ENCODE measurements at regions not wholly inside any gene's neighbourhood (a gene's known extent, or its start where the extent isn't known, plus 50 kb on each side); places are given as distances from the start of the nearest gene placed in this dataset.

- no peak overlapping the region for H3K27ac ChIP-seq
- no peaks in the 10 kb centered on the region for H3K36me3 ChIP-seq
- no peaks in the 10 kb centered on the region for H3K27me3 ChIP-seq
- intact Hi-C loops (cut with DNase I): no loop called here
- no peaks in the 10 kb centered on the region for H3K4me1 ChIP-seq
- 64 to 87% methylated on average over 2 of the region's 2 CpGs for WGBS, 2 donors
- TF ChIP-seq CTCF (IDR thresholded peaks at IDR 0.05) (no peak), POLR2A (IDR thresholded peaks at IDR 0.05) (no peak)
- H3K4me3 ChIP-seq (replicated peaks in 1 of 3): no peak overlapping the region
- DNase-seq: no peak
- H3K9me3 ChIP-seq: no peaks in the 10 kb centered on the region
Observed at GRCh38 chr7:46156853-46157252, 235.8 kb upstream of the IGFBP3 start.

- H3K27ac ChIP-seq: no peak overlapping the region
- intact Hi-C loops (cut with DNase I): no loop called here
- no peak overlapping the region for H3K4me3 ChIP-seq (replicated peaks in 1 of 3)
- no peaks in the 10 kb centered on the region for H3K36me3 ChIP-seq
- no peaks in the 10 kb centered on the region for H3K9me3 ChIP-seq
- no peak for DNase-seq
- TF ChIP-seq POLR2A (IDR thresholded peaks at IDR 0.05) (no peak), CTCF (IDR thresholded peaks at IDR 0.05) (no peak)
- no peaks in the 10 kb centered on the region for H3K4me1 ChIP-seq
- WGBS, 2 donors: 89% methylated on average over 3 of the region's 3 CpGs
- H3K27me3 ChIP-seq: no peaks in the 10 kb centered on the region
Observed at GRCh38 chr7:46156086-46156485, 235.0 kb upstream of the IGFBP3 start.

GRCh38 chr7:46155367-46155766 lies 234.3 kb upstream of the IGFBP3 start:
- H3K27me3 ChIP-seq: no peaks in the 10 kb centered on the region
- no peaks in the 10 kb centered on the region for H3K4me1 ChIP-seq
- no peak for TF ChIP-seq CTCF (IDR thresholded peaks at IDR 0.05)
- no peak for TF ChIP-seq POLR2A (IDR thresholded peaks at IDR 0.05)
- H3K9me3 ChIP-seq: no peaks in the 10 kb centered on the region
- no peak overlapping the region for H3K4me3 ChIP-seq (replicated peaks in 1 of 3)
- 97% methylated on average over 4 of the region's 4 CpGs for WGBS, 2 donors
- DNase-seq: no peak
- intact Hi-C loops (cut with DNase I): no loop called here
- H3K36me3 ChIP-seq: no peaks in the 10 kb centered on the region
- H3K27ac ChIP-seq: no peak overlapping the region

GRCh38 chr7:46153951-46154787 lies 233.1 kb upstream of the IGFBP3 start:
- Histone ChIP-seq H3K27me3 (no peaks in the 10 kb centered on the region), H3K27ac (no peak overlapping the region), H3K9me3 (no peaks in the 10 kb centered on the region), H3K36me3 (no peaks in the 10 kb centered on the region), H3K4me1 (no peaks in the 10 kb centered on the region), H3K4me3 (replicated peaks in 1 of 3) (no peak overlapping the region)
- intact Hi-C loops (cut with DNase I): no loop called here
- DNase-seq: no peak
- no peak for TF ChIP-seq CTCF (IDR thresholded peaks at IDR 0.05)
- no peak for TF ChIP-seq POLR2A (IDR thresholded peaks at IDR 0.05)
- WGBS, 2 donors: 66 to 77% methylated on average over 6 of the region's 6 CpGs

DNA sequence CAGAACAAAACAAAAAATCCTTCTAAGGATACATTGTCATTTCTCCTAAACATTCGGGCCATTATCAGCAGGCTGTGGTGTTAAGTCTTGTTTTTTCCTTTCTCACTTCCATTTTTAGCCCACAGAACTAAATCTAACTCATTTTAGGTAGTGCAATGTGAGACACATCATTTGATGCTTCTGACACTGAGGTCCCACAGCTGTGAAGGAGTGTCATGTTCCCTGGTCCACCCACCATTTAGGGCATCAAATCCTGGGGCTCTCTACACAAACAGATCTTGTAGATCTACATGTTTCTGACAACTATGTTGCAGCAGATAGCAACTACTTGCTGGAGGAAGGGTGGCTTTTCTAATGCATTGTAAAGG lies 232.5 kb upstream of the IGFBP3 start:
- WGBS, 2 donors: 83 to 88% methylated on average over 1 of the region's 1 CpG
- Histone ChIP-seq H3K9me3 (no peaks in the 10 kb centered on the region), H3K27ac (no peak overlapping the region), H3K27me3 (no peaks in the 10 kb centered on the region), H3K36me3 (no peaks in the 10 kb centered on the region), H3K4me3 (replicated peaks in 1 of 3) (no peak overlapping the region), H3K4me1 (no peaks in the 10 kb centered on the region)
- no peak for DNase-seq
- no peak for TF ChIP-seq CTCF (IDR thresholded peaks at IDR 0.05)
- no peak for TF ChIP-seq POLR2A (IDR thresholded peaks at IDR 0.05)
- intact Hi-C loops (cut with DNase I): no loop called here

All from thyroid gland (tissue), 4 donors.